ENCODE measurements at regions not wholly inside any gene's neighbourhood (a gene's known extent, or its start where the extent isn't known, plus 50 kb on each side); places are given as distances from the start of the nearest gene placed in this dataset.

- TF ChIP-seq CEBPB (IDR thresholded peaks at IDR 0.05): no peak
- no peak for TF ChIP-seq EP300 (IDR thresholded peaks at IDR 0.05; ENCODE audit: borderline replicate concordance)
- TF ChIP-seq YY1 (IDR thresholded peaks at IDR 0.05; ENCODE audit: low read depth): no peak
- no peak for TF ChIP-seq REST (IDR thresholded peaks at IDR 0.05; ENCODE audit: low read depth)
- TF ChIP-seq TCF12 (IDR thresholded peaks at IDR 0.05; ENCODE audit: low read depth): no peak
- TF ChIP-seq ZBTB7A (IDR thresholded peaks at IDR 0.05; ENCODE audit: low read depth): no peak
- no peak for TF ChIP-seq TAF1 (IDR thresholded peaks at IDR 0.05; ENCODE audit: low read depth)
- no peak for TF ChIP-seq CREB1 (IDR thresholded peaks at IDR 0.05; ENCODE audit: low read depth)
- no peak for TF ChIP-seq TEAD4 (IDR thresholded peaks at IDR 0.05)
- no peak for TF ChIP-seq EGR1 (IDR thresholded peaks at IDR 0.05)
- TF ChIP-seq, protein P1, sequence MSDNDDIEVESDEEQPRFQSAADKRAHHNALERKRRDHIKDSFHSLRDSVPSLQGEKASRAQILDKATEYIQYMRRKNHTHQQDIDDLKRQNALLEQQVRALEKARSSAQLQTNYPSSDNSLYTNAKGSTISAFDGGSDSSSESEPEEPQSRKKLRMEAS (IDR thresholded peaks at IDR 0.05): no peak
- no peak for TF ChIP-seq RAD21 (IDR thresholded peaks at IDR 0.05; ENCODE audit: low read depth)
Observed at GRCh38 chr16:66023481-66023880, 343.0 kb upstream of the CDH5 start.

All from Ishikawa (cell line).